Bone marrow (tissue), 2 donors: ENCODE measurements at regions not wholly inside any gene's neighbourhood (a gene's known extent, or its start where the extent isn't known, plus 50 kb on each side); places are given as distances from the start of the nearest gene placed in this dataset.

Source experiments
- DNase-seq, 2 donors: peaks; one replicate each; lab custom pipeline; 2025; lab: John Stamatoyannopoulos, UW

DNA sequence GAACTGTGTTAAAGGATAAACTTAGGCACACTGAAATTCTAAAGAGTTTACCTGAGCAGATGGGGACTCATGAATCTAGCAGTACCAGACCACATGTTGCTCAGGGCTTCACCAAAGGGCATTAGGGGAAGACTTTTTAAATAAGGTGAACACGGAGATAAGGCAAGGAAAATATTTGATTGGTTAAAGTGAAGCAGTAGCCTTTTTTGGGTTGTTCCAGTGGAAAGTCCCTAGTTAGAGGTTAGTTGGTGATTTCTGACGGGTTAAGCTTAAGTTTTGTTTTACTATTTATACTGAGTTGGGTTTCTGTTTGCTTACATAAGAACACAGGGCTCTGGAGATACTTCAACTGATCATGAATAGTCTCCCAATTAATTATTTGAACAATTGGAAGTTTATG is 722.5 kb downstream of the SOCS6 start:
- DNase-seq, result no peak

DNA sequence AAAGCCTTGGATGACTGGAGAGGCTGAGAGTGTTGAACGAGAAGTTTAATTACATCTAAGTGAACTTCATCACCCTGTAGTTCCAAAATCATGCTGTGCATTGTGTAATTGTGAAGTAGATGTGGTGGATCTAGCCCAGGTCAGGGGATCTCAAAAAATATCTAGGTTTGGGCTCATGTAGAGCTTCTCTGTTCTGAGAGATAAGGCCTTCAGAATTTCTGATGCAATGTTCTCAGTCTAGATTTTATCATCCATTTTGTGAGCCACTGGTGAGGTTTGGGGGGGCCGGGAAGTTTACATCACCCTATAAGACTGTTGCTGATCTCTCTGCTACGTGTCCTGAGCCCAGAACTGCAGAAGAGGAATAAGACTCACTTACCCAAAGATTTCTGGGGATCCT is 719.4 kb downstream of the SOCS6 start:
- no peak for DNase-seq

DNA sequence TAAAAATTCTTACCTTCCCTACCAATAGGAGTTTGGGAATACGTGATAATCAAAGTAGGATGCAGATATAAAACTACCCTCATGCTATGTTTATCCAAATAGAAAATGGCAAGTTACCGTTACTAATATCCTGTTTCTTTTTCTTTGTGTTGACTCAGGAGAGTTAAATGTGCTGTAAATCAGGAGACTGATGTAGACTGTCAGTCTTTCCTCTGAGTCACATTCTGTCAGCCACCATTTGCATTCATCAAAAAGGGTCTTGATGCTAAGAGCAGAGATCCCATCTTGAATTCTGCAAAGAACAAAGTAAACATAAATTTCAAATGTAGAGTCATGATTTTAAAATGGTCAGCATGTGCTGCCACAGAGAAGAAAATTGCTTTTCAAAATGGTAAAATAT is 712.8 kb downstream of the SOCS6 start:
- no peak for DNase-seq

DNA sequence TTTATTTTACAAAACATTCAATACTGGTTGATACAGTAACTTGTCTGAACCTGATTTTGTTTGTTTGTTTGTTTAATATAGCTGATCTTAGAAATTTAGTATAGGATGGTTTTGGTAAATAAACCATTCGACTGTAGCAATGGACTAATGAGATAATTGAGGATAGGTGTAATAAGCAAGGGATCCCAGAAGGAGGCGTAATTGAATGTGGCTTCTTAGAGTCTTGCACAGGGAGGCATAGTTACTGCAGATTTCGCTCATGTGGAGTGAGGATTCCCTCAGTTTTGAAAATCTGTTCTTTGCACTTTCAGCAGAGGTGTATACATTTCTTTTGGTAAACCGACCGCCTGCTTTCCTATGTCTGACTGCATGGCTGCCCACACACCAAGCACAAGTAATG is 709.6 kb downstream of the SOCS6 start:
- DNase-seq, result no peak

DNA sequence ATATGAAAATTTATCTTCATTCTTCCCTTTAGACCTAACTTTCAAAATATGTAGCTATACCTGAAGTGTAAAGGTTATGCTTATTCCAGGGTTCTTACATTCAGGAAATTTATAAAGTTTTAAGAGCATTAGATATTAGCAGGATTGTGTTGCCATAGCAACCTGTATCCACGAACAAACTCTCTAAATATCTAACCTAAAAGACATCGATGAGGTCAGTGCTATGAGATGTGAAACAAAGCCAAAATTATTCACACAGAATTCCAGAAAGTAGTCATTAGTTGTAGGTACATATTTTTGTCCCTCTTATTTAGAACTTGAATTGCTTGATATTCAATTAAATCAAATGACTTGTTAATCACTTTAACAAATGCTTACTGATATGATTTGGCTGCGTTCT is 705.3 kb downstream of the SOCS6 start:
- no peak for DNase-seq

DNA sequence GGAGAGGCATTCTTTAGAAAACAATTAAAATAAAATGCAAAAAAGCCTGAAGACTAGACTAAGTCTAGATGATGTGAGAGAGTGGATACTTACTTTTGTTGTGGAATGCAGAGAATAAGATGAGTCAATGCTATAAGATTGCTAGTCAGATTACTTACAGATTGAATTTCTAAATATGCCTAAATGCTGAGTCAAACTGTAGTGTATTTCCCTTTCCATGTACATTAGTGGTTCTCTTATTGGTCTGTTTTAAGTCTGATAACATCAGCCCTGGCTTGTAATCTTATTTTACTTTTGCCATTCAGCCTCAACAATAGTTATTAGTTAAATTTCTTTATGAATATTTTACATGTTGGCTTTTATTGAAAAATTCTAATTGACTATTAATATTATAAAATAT is 702.7 kb downstream of the SOCS6 start:
- no peak for DNase-seq

DNA sequence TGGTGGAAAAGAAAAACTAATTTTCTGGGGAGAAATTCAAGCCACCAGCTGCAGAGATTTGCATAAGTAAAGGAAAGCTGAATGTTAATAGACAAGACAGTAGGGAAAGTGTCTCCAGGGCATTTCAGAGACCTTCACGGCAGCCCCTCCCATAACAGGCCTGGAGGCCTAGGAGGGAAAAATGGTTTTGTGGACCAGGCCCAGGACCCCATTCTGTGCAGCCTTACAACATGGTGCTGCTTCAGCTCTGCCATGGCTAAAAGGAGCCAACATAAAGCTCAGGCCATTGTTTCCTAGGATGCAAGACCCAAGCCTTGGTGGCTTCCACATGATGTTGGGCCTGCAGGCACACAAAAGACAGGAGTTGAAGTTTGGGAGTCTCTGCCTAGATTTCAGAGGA is 697.1 kb downstream of the SOCS6 start:
- DNase-seq, result no peak

DNA sequence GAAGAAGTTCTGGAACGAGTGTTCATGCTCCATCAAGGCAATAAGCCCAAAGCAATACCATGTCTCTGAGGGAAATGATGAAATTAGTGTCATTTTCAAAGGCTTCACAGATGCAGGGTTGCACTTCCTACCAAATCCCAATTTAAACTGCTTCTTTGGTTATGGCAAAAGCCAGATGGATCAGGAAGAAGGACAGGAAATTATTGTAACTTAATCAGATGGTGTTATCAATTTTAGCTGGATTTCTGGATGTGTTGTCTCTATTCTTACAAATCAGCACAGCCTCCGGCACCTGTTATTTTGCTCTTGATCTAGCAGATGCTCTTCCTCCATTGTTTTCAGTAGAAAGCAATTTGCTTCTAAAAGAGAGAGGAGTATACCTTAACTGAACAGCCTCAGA is 693.4 kb downstream of the SOCS6 start:
- no peak for DNase-seq

DNA sequence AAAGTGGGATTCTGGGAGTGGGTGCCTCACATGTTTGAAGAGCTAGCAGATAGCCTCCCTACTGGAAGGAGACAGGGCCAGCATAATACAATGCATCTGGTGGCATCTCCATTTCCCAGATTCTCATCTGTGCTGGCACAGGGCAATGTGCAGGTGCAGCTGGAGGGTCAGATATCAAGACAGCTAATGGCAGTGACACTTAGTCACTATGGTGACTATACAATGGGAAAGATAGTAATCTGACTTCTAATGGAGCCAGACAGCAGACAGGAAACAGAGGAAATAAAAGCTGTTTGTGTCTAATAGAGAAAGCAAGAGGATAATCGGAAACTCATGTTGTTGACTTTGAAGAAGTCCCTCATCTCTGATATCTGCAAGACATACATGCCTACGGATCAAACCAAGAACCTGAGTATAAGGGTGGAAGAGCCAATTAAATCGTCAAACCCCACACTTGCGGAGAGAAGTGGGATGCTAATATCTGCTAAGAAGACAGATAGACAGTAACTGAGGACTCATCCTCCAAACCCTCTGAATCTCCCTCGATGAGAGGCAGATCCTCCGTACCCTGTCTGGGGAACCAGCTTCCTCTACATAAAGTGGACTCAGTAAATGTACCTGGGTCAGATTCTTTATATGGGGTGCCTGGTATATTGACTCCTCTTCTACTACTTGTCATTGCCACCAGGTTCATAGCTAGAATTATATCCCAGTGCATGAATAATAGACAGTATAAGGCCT is 692.7 kb downstream of the SOCS6 start:
- no peak for DNase-seq

DNA sequence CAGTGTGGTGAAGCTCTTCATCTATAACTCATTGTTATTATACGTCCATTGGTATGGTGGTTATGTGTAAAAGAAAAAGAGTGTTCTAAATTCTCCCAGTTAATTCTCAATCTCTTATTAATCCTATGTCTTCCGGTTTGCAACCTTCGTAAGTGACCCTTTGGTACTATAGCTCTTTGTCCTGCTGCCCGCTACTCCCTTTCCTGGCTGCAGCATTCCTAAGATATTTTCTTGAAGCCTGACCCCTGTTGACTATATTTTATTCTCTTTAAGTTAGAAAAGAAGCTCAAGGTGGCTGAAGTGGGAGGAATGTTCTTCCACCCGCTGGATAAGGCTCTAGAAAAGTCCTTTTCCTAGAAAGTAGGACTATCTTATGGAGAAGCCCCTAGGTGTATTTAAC is 684.8 kb downstream of the SOCS6 start:
- DNase-seq, result no peak

DNA sequence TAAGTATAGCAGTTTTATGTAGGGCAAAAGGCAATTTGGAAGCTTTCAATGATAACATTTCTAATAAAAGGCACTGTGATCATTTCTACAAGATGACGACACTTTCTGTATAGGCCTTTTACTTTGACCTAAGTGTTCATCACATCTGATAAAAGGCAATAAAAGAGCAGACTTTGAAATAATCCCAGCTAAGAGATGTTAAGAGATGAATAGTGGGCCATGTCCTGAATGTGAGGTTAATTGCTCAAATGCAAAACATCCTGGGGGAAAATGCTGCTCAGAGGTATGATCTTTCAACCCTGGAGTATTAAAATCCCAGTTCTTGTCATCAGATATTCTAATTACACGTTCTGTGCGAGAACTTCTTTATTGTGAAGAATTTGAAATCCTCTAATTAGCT is 677.6 kb downstream of the SOCS6 start:
- no peak for DNase-seq

DNA sequence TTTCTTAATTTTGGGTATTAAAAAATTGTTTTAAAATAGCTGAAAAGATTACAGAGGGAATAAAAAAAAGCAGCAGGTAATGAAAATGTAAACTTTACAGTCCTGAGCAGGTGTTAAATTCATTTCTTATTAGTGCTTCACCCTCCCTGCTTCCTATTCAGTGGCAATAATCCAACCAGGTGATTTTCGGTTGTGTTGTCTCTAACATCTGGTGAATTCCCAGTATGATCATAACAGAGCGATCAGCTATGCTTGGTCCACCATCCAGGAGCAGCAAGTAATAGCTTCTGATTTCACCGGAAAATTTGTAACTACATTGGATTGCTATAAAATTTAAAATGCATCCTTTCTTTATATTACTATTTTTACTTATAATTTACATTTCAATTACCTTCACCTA is 673.1 kb downstream of the SOCS6 start:
- no peak for DNase-seq

DNA sequence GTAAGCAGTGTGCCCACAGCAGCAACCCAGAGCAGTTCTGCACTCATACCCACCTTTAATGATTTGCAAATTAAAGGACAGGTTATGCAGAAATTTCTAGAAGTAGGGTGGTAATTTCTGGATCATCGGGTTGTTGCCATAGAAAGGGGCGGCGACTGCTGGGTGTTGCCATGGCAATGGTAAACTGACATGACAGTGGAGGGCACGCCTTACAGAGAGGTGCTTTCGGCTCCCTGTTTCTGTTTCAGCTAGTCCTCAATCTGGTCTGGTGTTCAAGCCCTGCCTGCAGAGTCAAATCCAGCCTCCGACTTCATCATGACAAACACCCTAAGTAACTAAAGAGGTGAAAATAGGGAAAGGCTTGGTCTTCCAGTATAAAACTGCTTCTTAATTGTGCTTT is 667.7 kb downstream of the SOCS6 start:
- DNase-seq, result no peak

DNA sequence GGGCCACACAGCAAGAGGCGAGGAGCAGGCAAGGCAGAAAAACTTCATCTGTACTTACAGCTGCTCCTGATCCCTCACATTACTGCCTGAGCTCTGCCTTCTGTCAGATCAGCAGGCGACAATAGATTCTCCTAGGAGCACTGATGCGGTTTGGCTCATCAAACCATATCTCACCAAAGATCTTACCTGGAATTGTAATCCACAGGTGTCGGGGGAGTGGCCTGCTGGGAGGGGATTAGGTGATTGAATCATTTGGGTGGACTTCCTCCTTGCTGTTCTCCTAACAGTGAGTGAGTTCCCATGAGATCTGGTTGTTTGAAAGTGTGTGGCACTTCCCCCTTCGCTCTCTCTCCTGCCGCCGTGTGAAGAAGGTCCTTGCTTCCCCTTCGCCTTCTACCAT is 647.3 kb downstream of the SOCS6 start:
- DNase-seq, result no peak

DNA sequence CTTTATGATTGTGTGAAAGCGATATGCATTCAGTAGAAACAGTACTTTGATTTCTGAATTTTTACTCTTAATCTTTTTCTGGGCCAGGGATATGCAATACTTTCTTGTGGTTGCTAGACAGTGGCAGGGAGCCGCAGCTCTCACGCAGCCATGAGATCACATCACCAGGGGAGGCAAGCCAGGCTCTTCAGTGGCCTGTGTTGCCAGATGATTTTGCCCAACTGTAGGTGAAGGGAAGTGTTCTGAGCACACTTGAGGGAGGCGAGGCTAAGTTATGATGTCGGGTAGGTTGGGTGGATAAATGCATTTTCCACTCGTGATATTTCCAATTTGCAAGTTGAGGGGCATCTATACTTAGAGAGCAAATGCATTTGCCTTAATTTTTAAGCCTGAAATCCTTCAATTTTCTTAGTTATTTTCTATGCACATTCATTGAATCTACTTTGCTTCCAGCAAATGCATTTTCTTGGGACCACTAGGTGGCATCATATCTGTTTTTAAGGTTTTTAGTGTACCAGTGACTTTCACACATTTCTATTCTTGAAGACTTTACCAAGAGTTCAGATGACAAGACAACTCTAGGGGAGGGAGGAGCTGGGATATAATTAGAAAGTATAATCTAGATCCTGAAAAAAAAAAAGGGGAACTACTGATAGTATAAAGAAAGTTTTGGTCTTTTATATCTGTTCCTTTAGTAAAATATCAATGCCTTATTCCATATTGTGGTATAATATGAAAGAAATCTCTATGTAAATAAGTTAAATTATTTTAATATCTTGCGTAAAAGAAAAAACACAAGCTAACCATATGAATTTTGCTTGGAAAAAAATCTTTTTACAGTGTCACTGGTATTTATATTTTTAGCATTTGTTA is 643.3 kb downstream of the SOCS6 start:
- no peak for DNase-seq

DNA sequence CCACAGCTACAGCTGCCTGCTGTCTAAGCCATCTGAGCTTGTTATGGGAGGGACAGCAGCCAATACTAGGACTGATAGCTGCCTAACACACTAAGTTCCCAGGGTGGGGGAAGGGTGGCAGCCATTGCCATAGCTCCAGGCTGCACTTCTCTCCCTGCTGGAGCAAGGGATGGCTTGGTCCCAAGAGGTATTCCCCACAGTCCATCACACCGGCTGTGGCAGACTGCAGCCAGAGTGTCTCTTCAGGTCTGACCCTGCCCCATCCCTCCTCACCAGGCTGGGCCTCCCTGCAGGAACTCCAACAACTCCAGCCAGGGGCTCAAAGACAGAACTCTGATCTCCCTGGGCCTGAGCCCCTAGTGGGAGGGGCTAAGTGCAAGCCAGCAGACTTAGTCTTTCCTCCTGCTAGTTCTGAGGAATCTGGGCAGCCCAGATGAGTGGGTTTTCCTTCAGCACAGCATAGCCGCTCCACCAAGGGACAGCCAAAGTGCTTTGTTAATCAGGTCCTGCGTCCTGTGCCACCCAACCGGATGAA is 632.1 kb downstream of the SOCS6 start:
- no peak for DNase-seq

DNA sequence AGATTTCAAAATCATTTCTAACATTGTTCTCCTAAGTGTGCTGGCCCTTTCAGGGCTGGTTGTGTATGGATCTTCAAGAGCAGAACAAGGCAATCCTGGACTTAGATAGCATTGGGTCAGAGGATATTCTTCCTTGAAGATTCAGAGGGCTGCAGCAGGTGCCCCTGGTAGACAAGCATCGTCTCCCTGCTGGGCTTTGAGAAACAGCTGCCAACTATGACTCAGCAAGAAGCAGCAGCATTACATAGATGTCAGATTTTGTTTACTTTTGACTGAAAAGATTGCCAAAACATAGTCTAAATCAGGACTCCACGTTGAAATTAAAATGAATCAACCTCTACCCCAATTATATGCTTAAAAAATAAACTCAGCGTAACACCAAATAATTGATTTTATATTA is 618.8 kb downstream of the SOCS6 start:
- no peak for DNase-seq

DNA sequence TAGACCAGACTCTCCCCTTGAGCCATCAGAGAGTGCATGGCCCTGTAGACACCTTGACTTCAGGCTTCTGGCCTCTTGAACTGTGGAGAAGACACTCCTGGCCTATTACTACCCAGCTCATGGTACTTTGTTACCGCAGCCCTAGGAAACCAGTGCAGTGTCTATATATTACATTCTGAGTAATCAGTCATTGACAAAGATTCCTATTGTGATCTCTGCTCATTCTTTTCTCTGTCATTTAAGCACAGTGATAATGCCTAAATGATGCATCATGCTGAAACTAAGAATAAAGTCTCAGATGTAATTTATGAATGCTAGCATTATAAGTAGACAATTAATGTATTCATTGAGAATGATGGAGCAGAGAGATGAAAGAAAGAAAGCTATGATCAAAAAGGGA is 603.5 kb downstream of the SOCS6 start:
- DNase-seq, result no peak

DNA sequence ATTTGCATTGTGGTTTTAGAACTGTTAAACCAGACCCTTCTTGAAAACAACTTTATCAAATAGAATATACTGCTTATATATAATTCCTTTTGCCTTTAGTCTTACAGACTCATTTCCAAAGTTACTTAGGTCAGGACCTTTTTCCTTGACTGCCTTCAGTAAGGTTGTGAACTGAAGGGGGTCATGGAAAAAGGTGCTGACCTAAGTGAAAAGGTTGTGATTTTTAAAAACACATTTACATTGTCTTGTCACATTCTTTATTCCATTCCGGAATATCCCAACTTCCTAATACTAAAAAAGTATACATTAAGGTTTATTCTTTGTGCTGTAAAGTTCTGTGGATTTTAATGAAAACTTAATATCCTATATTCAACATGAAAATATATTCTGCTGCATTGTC is 581.4 kb downstream of the SOCS6 start:
- DNase-seq, result no peak

DNA sequence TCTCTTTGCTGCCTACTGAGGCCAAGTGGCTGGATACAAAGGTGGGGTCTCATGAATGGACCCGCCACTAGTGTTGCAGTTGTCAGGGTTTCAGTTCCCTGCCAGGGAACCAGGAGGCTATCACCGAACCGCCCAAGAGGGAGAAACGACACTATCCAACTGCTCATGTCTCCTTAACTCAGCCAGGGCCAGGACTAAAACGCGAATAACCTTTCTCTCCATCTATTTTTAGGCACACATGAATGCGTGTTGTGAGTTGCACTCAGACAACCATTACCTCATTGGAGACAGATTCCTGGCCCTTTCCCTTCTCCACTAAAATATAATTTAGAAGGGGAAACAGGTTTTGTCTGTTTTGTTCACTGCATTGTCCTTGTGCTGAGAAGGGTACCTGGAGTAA is 559.5 kb downstream of the SOCS6 start:
- DNase-seq, result no peak

DNA sequence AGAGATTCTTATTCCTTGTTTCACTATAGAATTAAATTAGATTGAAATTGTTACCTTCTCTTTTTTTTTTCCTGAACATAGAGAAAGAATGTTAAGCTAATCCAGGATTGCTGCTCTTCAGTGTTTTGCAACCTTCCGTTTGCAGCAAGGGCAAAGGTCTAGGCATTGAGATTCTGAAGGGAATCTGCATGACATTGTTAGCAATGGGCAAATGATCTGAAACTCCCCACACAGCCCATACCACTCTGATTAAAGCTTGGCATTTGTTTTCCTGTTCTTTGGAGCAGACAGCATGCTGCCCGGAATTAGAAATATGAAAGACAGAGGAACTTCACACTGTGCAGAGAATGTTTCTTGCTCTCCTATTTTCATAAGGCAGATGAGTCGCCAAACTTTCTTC is 551.8 kb downstream of the SOCS6 start:
- DNase-seq, result no peak

DNA sequence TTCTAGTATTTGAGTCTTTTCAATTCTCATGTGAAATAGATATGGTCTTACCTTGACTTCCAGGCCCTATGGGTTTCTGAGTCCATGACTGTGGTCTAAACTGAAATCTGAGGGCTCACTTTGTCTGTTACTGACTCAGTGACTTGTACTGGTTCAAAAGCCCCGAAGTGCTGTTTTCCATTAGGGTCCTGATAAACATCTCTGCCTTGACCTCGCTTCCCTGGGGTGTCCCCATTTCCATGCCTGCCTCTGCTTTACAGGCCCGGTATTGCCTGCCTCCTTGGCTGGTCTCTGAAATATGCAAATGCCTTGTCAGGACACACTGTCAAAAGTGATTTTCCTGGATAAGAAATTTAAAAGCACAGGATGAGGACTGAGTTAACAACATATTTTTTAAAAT is 538.8 kb downstream of the SOCS6 start:
- no peak for DNase-seq

DNA sequence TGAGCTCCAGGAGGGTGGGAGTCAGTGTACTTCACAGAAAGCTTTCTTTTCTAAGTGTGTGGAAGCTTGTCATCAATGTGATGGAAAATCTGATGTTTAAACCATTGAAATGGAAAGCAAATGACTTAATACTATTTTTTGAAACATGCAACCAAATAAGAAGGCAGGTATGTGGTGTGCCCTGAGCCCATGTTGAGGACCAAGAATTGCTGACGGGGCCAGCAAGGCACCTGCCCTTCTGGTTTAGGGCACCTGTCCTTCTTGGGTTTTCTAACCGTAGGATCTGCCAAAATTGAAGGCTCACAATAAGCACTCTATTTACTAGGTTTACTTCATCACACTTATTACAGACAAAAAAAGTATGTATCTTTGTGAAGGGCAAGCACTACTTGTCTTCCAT is 537.7 kb downstream of the SOCS6 start:
- DNase-seq, result no peak
